ENCODE measurements at regions not wholly inside any gene's neighbourhood (a gene's known extent, or its start where the extent isn't known, plus 50 kb on each side); places are given as distances from the start of the nearest gene placed in this dataset.

DNA sequence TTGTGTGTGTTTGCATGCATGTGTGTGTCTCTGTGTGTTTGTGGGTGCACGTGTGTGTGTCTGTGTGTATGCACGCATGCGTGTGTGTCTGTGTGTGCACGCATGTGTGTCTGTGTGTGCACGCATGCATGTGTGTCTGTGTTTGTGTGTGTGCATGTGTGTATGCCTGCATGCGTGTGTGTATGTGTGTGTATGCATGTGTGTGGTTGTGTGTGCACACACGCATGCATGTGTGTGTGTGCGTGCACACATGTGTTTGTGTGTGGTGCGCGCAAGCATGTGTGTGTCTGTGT, 239.9 kb upstream of the TNRC6C start:
- DNase-seq: no peak

DNA sequence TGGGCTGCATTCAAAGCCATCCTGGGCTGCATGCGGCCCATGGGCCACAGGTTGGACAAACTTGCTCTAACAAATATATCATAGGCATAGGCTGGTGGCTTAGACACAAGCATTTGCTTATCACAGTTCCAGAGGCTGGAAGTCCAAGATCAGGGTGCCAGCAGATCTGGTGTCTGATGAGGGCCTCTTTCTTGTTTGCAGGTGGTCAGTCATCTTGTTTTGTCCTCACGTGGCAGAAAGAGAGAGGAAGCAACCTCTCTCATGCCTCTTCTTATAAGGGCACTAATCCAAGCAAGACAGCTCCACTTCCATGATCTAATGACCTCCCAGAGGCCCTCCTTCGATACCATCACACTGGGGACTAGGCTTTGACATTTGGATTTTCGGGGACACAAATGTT, 238.7 kb upstream of the TNRC6C start:
- no peak for DNase-seq

GRCh38 chr17:77720946-77721845, 237.3 kb upstream of the TNRC6C start:
- DNase-seq: no peak

DNA sequence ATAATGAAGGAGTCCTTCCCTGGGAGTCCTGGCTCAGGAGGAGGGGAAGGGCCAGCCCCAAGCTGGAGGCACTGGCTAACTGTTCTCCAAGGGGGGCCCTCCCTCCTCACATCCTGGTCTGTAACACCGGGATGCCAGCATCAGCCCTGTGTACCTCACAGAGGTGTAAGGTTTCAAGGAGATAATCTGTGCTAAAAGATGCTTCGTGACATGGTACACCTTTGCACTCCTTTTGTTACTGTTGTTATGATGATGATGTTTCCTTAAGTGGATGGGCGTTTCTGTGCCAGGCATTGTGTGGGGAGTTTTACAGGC, 236.7 kb upstream of the TNRC6C start:
- no peak for DNase-seq

DNA sequence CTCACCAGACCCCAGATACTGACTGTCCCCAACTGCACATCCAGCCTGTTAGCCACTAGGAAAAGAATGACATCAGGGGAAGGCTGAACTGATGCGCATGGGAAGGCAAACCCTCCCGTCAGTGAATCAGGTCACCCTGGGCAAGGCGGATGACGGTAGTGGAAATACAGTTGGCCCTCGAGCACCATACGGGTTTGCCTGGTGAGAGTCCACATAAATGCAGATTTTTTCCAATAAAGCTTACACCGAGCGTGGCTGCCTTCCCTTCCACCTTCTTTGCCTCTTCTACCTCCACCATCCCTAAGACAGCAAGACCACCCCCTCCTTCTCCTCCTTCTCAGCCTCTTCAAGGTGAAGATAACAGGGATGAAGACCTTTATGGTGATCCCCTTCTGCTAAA, 236.1 kb upstream of the TNRC6C start:
- no peak for DNase-seq

GRCh38 chr17:77723071-77723908, 235.2 kb upstream of the TNRC6C start:
- DNase-seq: peak; percentile 74

DNA sequence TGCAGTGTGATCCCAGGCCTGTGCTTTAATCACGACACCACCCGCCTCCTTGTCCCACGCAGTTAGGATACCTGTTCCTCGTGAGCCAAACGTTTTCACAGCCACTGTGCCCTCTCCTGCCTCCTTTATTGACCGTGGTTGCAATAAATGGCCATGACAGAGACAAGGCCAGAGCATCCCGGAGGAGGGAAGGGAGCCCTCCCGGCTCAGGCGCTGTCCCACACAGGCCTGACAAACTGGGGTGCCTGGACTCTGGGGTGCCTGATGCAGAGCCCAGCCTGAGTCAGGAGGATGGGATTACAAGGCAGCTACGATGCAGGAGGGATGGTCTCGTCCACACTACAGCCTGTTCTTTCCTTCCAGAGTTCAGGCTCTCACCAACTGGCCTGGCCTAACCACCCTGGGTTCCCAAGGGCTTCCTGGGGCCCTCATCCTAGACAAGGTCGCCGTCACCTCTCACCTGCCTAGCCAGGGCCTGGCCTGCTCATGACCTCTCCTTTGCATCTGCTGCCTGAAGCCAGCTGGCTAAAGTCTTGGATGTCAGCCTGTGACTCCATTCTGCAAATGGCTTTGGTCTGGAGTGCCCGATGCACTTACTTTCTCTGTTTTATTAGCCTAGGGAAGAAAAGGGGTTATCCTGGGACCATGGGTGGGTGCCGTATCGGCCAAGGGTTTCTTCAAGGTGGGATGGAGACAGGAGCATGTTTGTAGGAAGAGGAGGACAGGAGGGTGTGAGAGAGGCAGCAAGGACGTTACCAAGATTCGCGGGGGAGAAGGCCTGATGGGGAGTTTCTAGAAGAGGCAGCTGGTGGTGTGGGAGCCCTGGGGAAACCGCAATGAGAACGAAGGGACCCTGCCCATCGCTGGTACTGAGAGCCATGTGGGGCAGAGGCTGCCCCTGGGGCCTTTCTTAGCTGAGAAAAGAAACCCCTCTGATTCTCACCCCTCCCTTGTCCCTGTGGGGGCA, 234.3 kb upstream of the TNRC6C start:
- no peak for DNase-seq

GRCh38 chr17:77724876-77725615, 233.5 kb upstream of the TNRC6C start:
- no peak for DNase-seq

GRCh38 chr17:77725846-77726245, 232.7 kb upstream of the TNRC6C start:
- DNase-seq: no peak

- DNase-seq: no peak
These were observed 231.9 kb upstream of the TNRC6C start for GRCh38 chr17:77726549-77727006.

GRCh38 chr17:77727037-77727615, 231.4 kb upstream of the TNRC6C start:
- no peak for DNase-seq

- no peak for DNase-seq
These were observed 230.1 kb upstream of the TNRC6C start for GRCh38 chr17:77728474-77728795.

DNA sequence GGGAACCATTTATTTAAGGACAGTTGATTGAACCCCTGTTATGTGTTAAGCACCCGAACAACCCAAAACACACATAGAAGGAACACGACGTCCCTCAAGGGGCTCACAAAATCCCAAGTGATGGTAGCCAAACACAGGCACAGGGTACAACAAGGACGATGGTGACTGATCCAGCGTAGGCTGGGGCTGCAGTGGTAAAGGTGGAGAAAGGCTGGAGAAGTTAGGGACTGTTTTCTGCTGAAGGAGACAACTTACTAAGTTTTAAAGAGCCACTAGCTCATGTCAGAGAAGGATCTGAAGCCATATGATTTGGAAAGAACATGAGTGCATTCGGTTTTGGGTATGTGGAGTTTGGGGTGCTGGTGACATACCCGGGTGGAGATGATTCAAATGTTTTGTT, 229.6 kb upstream of the TNRC6C start:
- DNase-seq: peak; percentile 19

DNA sequence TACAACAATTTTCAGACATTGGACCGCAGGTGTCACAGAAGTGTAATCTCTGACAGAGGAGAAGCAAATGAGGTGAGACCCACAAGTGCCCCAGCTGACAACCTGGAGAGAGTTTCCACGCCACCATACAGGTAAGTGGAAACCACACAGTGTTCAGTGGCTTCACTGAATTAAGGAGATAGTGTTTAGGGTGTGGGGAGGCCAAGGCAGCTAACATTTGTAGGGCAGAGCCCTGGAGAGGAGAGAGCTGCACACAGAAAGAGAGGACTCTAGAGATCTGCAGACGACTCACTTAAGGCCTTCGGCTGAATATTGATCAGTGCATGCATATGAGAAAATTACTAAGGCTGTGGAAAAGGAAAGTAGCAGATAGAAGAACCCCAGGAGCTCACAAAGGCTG, 228.9 kb upstream of the TNRC6C start:
- DNase-seq: peak; percentile 11

DNA sequence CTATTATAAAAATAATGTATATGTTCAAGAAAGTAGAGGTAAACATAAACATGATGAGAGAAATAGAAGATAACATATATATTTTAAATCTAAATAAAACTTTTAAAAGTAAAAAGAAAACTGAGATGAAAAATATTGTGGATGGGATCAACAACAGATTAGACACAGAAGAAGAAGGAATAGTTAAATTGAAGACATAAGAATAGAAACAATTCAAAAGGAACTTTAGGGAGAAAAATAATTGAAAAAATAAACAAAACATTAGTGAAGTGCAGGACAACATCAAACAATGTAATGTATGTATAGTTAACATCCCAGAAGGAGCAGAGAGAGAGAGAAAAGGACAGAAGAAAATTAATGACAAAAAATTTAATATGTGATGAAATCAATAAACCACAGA, 228.1 kb upstream of the TNRC6C start:
- DNase-seq: no peak

DNA sequence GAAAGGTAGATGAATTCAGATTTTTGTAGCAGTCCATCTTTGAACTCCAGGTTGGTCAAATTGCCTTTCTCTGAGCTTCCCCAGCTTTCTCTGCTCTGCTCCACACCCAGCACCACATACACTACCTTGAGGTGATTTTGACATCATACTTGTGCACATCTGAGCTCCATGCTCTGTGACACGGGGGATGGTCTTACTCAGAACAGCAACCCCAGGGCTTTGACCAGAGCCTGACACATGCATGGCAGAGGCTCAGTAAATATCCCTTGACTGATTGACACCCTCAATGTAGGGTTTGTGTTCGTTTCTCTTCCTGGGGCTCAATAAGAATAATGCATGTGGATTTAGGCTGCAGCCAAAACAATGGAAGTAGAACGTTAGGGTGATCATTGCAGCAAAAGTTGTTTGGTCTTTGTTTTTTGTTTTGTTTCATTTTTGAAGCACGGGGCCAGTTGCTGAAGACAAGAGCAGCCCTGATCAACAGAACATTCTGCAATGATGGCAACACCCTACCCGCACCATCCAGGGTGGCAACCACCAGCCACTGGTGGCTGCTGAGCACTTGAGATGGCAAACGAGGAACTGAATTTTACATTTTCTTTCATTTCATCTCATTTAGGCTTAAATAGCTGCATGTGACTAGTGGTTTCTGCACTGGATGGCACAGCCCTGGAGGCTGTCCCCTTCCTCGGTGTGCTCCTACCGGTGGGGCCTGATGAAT, 224.8 kb upstream of the TNRC6C start:
- DNase-seq: peak; percentile 1

DNA sequence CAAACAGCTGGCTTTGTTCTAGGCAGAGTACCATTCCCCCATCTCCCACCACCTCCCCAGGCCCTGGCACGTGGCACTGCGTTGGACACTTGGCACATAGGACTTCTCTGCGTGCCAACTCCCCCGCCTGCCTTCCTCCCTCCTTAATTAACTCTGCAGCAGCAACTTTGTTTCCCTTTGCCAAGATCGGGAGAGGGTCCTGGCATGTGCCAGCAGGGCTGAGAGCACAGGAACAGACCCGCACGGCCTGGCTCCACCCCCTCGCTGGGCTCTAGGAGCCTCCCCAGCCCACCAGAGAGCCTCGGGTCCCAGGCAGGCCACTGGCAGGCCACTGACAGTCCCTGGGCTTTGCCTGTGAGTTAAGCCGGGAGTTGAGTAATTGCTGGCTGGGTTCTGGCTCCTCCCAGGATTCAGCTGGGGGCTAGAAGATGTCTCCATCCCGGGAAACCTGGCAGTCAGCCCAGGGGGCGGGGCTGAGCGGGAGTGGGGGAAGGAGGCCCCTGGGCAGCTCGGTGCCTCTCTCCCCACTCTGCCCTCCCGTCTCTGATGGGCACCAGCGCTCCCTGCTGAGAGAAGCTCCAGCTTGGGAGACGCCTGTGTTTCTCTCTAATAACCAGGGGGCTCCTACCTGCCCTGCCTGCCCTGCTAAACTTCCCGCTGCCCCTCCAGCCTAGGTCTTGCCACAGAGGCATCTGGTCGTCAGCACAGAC, 224.0 kb upstream of the TNRC6C start:
- DNase-seq: peak; percentile 93

DNA sequence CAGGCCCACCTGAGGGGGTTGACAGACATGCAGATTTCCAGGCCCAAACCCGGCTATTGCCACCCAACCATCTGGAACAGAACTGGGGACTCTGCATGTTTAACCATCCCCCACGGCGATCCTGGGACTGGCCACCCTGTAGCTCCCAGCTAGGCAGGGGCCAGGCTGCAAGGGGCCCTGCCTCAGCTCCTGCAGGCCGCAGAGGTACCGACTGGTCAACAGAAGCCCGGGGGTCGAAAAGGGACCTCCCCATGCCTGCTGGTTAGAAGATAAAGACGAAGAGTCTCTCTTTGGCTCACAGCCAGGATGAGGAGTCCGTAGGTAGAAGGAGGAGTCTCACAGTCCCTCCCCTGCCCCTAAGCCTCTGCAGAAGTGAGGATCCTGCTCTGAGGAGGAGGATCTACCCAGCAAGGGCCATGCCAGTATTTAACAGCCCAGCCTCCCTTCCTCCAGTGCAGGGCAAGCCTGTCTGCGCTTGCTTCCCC, 223.4 kb upstream of the TNRC6C start:
- DNase-seq: no peak

GRCh38 chr17:77735566-77736198, 222.8 kb upstream of the TNRC6C start:
- DNase-seq: peak; percentile 84

GRCh38 chr17:77736199-77736585, 222.3 kb upstream of the TNRC6C start:
- DNase-seq: peak; percentile 72
